WERI-Rb-1 (cell line): ENCODE measurements at regions not wholly inside any gene's neighbourhood (a gene's known extent, or its start where the extent isn't known, plus 50 kb on each side); places are given as distances from the start of the nearest gene placed in this dataset.

ENCODE experiments used
- DNase-seq: peaks from one replicate; pipeline ENCODE4 v3.0.0-alpha.2; 2020
- H3K27ac ChIP-seq: fragments of 250-450 bp; sonication (Bioruptor Pico); 2 replicates; pipeline ENCODE4 v1.5.1; 2020; ENCODE audit warnings: mild to moderate bottlenecking, moderate library complexity
- H3K27me3 ChIP-seq: fragments of 250-450 bp; sonication (Bioruptor Pico); 2 replicates; pipeline ENCODE4 v1.5.1; 2021; ENCODE audit warnings: mild to moderate bottlenecking, low read depth, moderate library complexity; ENCODE audit not compliant: insufficient read depth, severe bottlenecking
- H3K36me3 ChIP-seq: fragments of 250-450 bp; sonication (Bioruptor Pico); 2 replicates; pipeline ENCODE4 v1.5.1; 2020; ENCODE audit warnings: mild to moderate bottlenecking, moderate library complexity
- H3K4me3 ChIP-seq: 2 replicates; pipeline ENCODE4 v1.5.1; 2011; ENCODE audit warnings: low read depth, mild to moderate bottlenecking, control low read depth, low read length
- H3K9me3 ChIP-seq: fragments of 250-450 bp; sonication (Bioruptor Pico); 2 replicates; pipeline ENCODE4 v1.5.1; 2021; ENCODE audit warnings: mild to moderate bottlenecking, moderate library complexity; ENCODE audit not compliant: severe bottlenecking
- CTCF ChIP-seq: IDR thresholded peaks from 2 replicates; pipeline ENCODE4 v1.5.1; 2011; ENCODE audit warnings: low read depth, mild to moderate bottlenecking, control low read depth, inconsistent platforms, low read length

- Histone ChIP-seq H3K36me3 (no peaks in the 10 kb centered on the region), H3K27me3 (peaks cover 3% of the 10 kb centered on the region), H3K4me3 (no peak overlapping the region), H3K9me3 (no peaks in the 10 kb centered on the region), H3K27ac (no peak overlapping the region)
- TF ChIP-seq CTCF = no peak
- no peak for DNase-seq
Measured at GRCh38 chr11:26841818-26842473, 120.1 kb upstream of the SLC5A12 start.

- H3K36me3 ChIP-seq = no peaks in the 10 kb centered on the region
- no peak for DNase-seq
- H3K27ac ChIP-seq = no peak overlapping the region
Measured at GRCh38 chr11:26842478-26843282, 120.8 kb upstream of the SLC5A12 start.

GRCh38 chr11:26843539-26843938 lies 121.7 kb upstream of the SLC5A12 start:
- H3K9me3 ChIP-seq = no peaks in the 10 kb centered on the region
- TF ChIP-seq CTCF = no peak
- H3K36me3 ChIP-seq = no peaks in the 10 kb centered on the region
- H3K4me3 ChIP-seq = no peak overlapping the region
- DNase-seq = no peak
- no peak overlapping the region for H3K27ac ChIP-seq
- H3K27me3 ChIP-seq = peaks cover 5% of the 10 kb centered on the region

More at GRCh38 chr11:26842478-26843282, 120.8 kb upstream of the SLC5A12 start:
- no peak overlapping the region for H3K4me3 ChIP-seq
- H3K27me3 ChIP-seq = peaks cover 3% of the 10 kb centered on the region
- TF ChIP-seq CTCF = no peak
- no peaks in the 10 kb centered on the region for H3K9me3 ChIP-seq

- no peak for TF ChIP-seq CTCF
- no peaks in the 10 kb centered on the region for H3K36me3 ChIP-seq
- H3K27ac ChIP-seq = no peak overlapping the region
- no peak overlapping the region for H3K4me3 ChIP-seq
- H3K9me3 ChIP-seq = no peaks in the 10 kb centered on the region
- DNase-seq = no peak
- H3K27me3 ChIP-seq = peaks cover 7% of the 10 kb centered on the region
Measured at GRCh38 chr11:26844963-26845362, 123.1 kb upstream of the SLC5A12 start.

- no peak overlapping the region for H3K27ac ChIP-seq
- TF ChIP-seq CTCF = no peak
- H3K4me3 ChIP-seq = no peak overlapping the region
- peaks cover 7% of the 10 kb centered on the region for H3K27me3 ChIP-seq
- DNase-seq = no peak
- no peaks in the 10 kb centered on the region for H3K36me3 ChIP-seq
- H3K9me3 ChIP-seq = no peaks in the 10 kb centered on the region
Measured at GRCh38 chr11:26846227-26846626, 124.4 kb upstream of the SLC5A12 start.
